ENCODE measurements at regions not wholly inside any gene's neighbourhood (a gene's known extent, or its start where the extent isn't known, plus 50 kb on each side); places are given as distances from the start of the nearest gene placed in this dataset.

GRCh38 chr9:14961372-14962068 is 51.3 kb upstream of the FREM1 start:
- no peak for FAIRE-seq

GRCh38 chr9:14960881-14961280 is 50.7 kb upstream of the FREM1 start:
- FAIRE-seq: no peak
